ENCODE measurements at regions not wholly inside any gene's neighbourhood (a gene's known extent, or its start where the extent isn't known, plus 50 kb on each side); places are given as distances from the start of the nearest gene placed in this dataset.
"Not testable (repeated sequence)": the region's sequence is repeated elsewhere in the genome, so short reads cannot be mapped to it uniquely, and the experiment has no call there.

DNA sequence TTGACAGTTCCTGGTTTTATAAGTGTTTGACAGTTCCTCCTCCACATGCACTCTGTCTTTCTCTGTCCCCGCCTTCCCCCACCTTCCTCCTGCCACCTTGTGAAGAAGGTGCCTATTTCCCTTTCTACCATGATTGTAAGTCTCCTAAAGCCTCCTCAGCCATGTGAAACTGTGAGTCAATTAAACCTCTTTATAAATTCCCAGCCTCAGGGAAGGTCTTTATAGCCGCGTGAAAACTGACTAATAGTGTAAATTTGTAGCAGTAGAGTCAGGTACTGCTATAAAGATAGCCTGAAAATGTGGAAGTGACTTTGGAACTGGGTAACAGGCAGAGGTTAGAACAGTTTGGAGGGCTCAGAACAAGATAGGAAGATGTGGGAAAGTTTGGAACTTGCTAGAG lies 88.7 kb upstream of the ADORA2B start:
- H3K4me3 ChIP-seq (ENCODE audit: low read depth, low read length); H3K27ac ChIP-seq (ENCODE audit: extremely low read depth, low read depth, low read length); H3K4me1 ChIP-seq (ENCODE audit: control insufficient read depth, insufficient read depth, low read length); POLR2A ChIA-PET; CTCF ChIA-PET; H3K36me3 ChIP-seq (ENCODE audit: control insufficient read depth in 2 of 2, insufficient read depth in 1 of 2, low read length in 2 of 2); H3K9me3 ChIP-seq (ENCODE audit: control insufficient read depth, insufficient read depth, low read depth, low read length): not testable (repeated sequence)

GRCh38 chr17:15856745-15857144 lies 88.2 kb upstream of the ADORA2B start:
- H3K27ac ChIP-seq (ENCODE audit: extremely low read depth, low read depth, low read length); CTCF ChIA-PET; H3K36me3 ChIP-seq (ENCODE audit: control insufficient read depth in 2 of 2, insufficient read depth in 1 of 2, low read length in 2 of 2); H3K9me3 ChIP-seq (ENCODE audit: control insufficient read depth, insufficient read depth, low read depth, low read length); H3K4me1 ChIP-seq (ENCODE audit: control insufficient read depth, insufficient read depth, low read length); H3K4me3 ChIP-seq (ENCODE audit: low read depth, low read length); POLR2A ChIA-PET: not testable (repeated sequence)

GRCh38 chr17:15858082-15858481 lies 86.8 kb upstream of the ADORA2B start:
- POLR2A ChIA-PET; CTCF ChIA-PET; H3K27ac ChIP-seq (ENCODE audit: extremely low read depth, low read depth, low read length); H3K4me3 ChIP-seq (ENCODE audit: low read depth, low read length); H3K9me3 ChIP-seq (ENCODE audit: control insufficient read depth, insufficient read depth, low read depth, low read length); H3K4me1 ChIP-seq (ENCODE audit: control insufficient read depth, insufficient read depth, low read length); H3K36me3 ChIP-seq (ENCODE audit: control insufficient read depth in 2 of 2, insufficient read depth in 1 of 2, low read length in 2 of 2): not testable (repeated sequence)

GRCh38 chr17:15860774-15861173 lies 84.2 kb upstream of the ADORA2B start:
- CTCF ChIA-PET; POLR2A ChIA-PET; H3K4me1 ChIP-seq (ENCODE audit: control insufficient read depth, insufficient read depth, low read length); H3K4me3 ChIP-seq (ENCODE audit: low read depth, low read length); H3K9me3 ChIP-seq (ENCODE audit: control insufficient read depth, insufficient read depth, low read depth, low read length); H3K36me3 ChIP-seq (ENCODE audit: control insufficient read depth in 2 of 2, insufficient read depth in 1 of 2, low read length in 2 of 2); H3K27ac ChIP-seq (ENCODE audit: extremely low read depth, low read depth, low read length): not testable (repeated sequence)

GRCh38 chr17:15864061-15864460 lies 80.9 kb upstream of the ADORA2B start:
- H3K36me3 ChIP-seq (ENCODE audit: control insufficient read depth in 2 of 2, insufficient read depth in 1 of 2, low read length in 2 of 2); H3K4me3 ChIP-seq (ENCODE audit: low read depth, low read length); POLR2A ChIA-PET; H3K27ac ChIP-seq (ENCODE audit: extremely low read depth, low read depth, low read length); CTCF ChIA-PET; H3K9me3 ChIP-seq (ENCODE audit: control insufficient read depth, insufficient read depth, low read depth, low read length); H3K4me1 ChIP-seq (ENCODE audit: control insufficient read depth, insufficient read depth, low read length): not testable (repeated sequence)

GRCh38 chr17:15864472-15864871 lies 80.5 kb upstream of the ADORA2B start:
- POLR2A ChIA-PET; H3K4me3 ChIP-seq (ENCODE audit: low read depth, low read length); H3K4me1 ChIP-seq (ENCODE audit: control insufficient read depth, insufficient read depth, low read length); CTCF ChIA-PET; H3K27ac ChIP-seq (ENCODE audit: extremely low read depth, low read depth, low read length); H3K9me3 ChIP-seq (ENCODE audit: control insufficient read depth, insufficient read depth, low read depth, low read length); H3K36me3 ChIP-seq (ENCODE audit: control insufficient read depth in 2 of 2, insufficient read depth in 1 of 2, low read length in 2 of 2): not testable (repeated sequence)

DNA sequence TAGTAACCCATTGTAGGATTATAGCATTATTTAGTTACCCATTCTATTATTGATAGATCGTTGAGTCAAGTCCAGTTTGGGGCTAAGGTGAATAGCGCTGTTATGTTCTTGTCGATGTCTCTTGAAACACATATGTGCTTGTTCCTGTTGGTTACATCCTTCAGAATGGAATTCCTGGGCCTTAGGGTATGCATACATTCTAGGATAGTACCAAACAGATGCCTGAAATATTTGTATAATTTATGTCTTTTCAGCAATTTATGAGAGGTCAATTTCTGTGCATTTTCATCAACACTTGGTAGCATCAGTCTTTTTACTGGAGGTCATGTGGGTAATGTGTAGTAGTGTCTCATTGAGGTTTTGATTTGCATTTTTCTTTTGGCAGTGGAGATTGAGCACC lies 78.9 kb upstream of the ADORA2B start:
- H3K27ac ChIP-seq (ENCODE audit: extremely low read depth, low read depth, low read length); POLR2A ChIA-PET; H3K4me1 ChIP-seq (ENCODE audit: control insufficient read depth, insufficient read depth, low read length); H3K4me3 ChIP-seq (ENCODE audit: low read depth, low read length); H3K36me3 ChIP-seq (ENCODE audit: control insufficient read depth in 2 of 2, insufficient read depth in 1 of 2, low read length in 2 of 2); CTCF ChIA-PET; H3K9me3 ChIP-seq (ENCODE audit: control insufficient read depth, insufficient read depth, low read depth, low read length): not testable (repeated sequence)

DNA sequence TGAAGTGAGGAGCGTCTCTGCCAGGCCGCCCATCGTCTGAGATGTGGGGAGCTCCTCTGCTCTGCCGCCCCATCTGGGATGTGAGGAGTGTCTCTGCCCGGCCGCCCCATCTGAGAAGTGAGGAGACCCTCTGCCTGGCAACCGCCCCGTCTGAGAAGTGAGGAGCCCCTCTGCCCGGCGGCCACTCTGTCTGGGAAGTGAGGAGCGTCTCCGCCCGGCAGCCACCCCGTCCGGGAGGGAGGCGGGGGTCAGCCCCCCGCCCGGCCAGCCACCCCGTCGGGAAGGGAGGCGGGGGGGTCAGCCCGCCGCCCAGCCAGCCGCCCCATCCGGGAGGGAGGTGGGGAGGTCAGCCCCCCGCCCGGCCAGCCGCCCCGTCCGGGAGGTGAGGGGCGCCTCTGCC lies 77.6 kb upstream of the ADORA2B start:
- H3K4me3 ChIP-seq (ENCODE audit: low read depth, low read length); H3K27ac ChIP-seq (ENCODE audit: extremely low read depth, low read depth, low read length); CTCF ChIA-PET; H3K4me1 ChIP-seq (ENCODE audit: control insufficient read depth, insufficient read depth, low read length); H3K36me3 ChIP-seq (ENCODE audit: control insufficient read depth in 2 of 2, insufficient read depth in 1 of 2, low read length in 2 of 2); H3K9me3 ChIP-seq (ENCODE audit: control insufficient read depth, insufficient read depth, low read depth, low read length); POLR2A ChIA-PET: not testable (repeated sequence)

DNA sequence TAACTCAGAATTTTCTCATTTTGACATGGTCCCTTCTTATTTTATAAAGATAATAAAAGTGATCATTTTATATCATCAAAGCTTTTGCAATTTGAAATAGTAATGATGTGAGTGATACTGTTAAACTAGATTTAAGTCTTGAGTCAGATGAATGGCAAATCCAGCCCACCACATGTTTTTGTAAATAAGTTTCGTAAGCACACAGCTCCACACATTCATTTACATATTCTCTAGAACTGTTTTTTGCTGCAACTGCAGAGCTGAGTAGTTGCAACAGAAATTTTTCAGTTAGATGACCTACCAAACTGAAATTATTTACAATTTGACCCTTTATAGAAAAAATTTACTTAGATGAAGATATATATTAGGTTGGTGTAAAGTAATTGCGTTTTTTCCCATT lies 75.1 kb upstream of the ADORA2B start:
- H3K9me3 ChIP-seq (ENCODE audit: control insufficient read depth, insufficient read depth, low read depth, low read length); H3K4me3 ChIP-seq (ENCODE audit: low read depth, low read length); CTCF ChIA-PET; H3K36me3 ChIP-seq (ENCODE audit: control insufficient read depth in 2 of 2, insufficient read depth in 1 of 2, low read length in 2 of 2); H3K27ac ChIP-seq (ENCODE audit: extremely low read depth, low read depth, low read length); H3K4me1 ChIP-seq (ENCODE audit: control insufficient read depth, insufficient read depth, low read length); POLR2A ChIA-PET: not testable (repeated sequence)

All from HEK293 (cell line).